ENCODE measurements at regions not wholly inside any gene's neighbourhood (a gene's known extent, or its start where the extent isn't known, plus 50 kb on each side); places are given as distances from the start of the nearest gene placed in this dataset.

- TF ChIP-seq CTCF (IDR thresholded peaks at IDR 0.05; ENCODE audit: insufficient read depth, low read length, poor library complexity, severe bottlenecking) (no peak), EZH2phosphoT487 (conservative IDR thresholded peaks at IDR 0.05; ENCODE audit: low read length) (no peak)
These were observed 552.4 kb downstream of the VGLL3 start for GRCh38 chr3:86438544-86438943.
